ENCODE measurements at regions not wholly inside any gene's neighbourhood (a gene's known extent, or its start where the extent isn't known, plus 50 kb on each side); places are given as distances from the start of the nearest gene placed in this dataset.

- no peak for DNase-seq
These were observed 143.1 kb upstream of the PELI1 start for GRCh38 chr2:64287202-64287740.

GRCh38 chr2:64288321-64289193 is 144.3 kb upstream of the PELI1 start:
- DNase-seq = no peak

GRCh38 chr2:64289251-64289650 is 145.0 kb upstream of the PELI1 start:
- no peak for DNase-seq

- DNase-seq = no peak
These were observed 145.5 kb upstream of the PELI1 start for GRCh38 chr2:64289737-64290136.

GRCh38 chr2:64291181-64291580 is 147.0 kb upstream of the PELI1 start:
- DNase-seq = no peak

- no peak for DNase-seq
These were observed 151.3 kb upstream of the PELI1 start for GRCh38 chr2:64295326-64296139.

- DNase-seq = peak; percentile 21
These were observed 151.9 kb upstream of the PELI1 start for GRCh38 chr2:64296140-64296480.

- no peak for DNase-seq
These were observed 152.6 kb upstream of the PELI1 start for GRCh38 chr2:64296695-64297346.

- no peak for DNase-seq
These were observed 153.9 kb upstream of the PELI1 start for GRCh38 chr2:64298161-64298560.

GRCh38 chr2:64300066-64300465 is 153.9 kb upstream of the LGALSL start:
- no peak for DNase-seq

- DNase-seq = no peak
These were observed 150.7 kb upstream of the LGALSL start for GRCh38 chr2:64303250-64303649.

GRCh38 chr2:64307421-64307820 is 146.5 kb upstream of the LGALSL start:
- no peak for DNase-seq

GRCh38 chr2:64311191-64311910 is 142.6 kb upstream of the LGALSL start:
- no peak for DNase-seq

GRCh38 chr2:64311948-64312621 is 141.9 kb upstream of the LGALSL start:
- no peak for DNase-seq

- DNase-seq = no peak
These were observed 141.2 kb upstream of the LGALSL start for GRCh38 chr2:64312622-64313397.

GRCh38 chr2:64313398-64313723 is 140.6 kb upstream of the LGALSL start:
- no peak for DNase-seq

- DNase-seq = no peak
These were observed 138.5 kb upstream of the LGALSL start for GRCh38 chr2:64315291-64315960.

GRCh38 chr2:64317707-64318475 is 136.1 kb upstream of the LGALSL start:
- no peak for DNase-seq

- DNase-seq = no peak
These were observed 135.6 kb upstream of the LGALSL start for GRCh38 chr2:64318476-64318748.

GRCh38 chr2:64319896-64320295 is 134.1 kb upstream of the LGALSL start:
- no peak for DNase-seq

Data from GDM1 (cell line).